ENCODE measurements at regions not wholly inside any gene's neighbourhood (a gene's known extent, or its start where the extent isn't known, plus 50 kb on each side); places are given as distances from the start of the nearest gene placed in this dataset.

DNA sequence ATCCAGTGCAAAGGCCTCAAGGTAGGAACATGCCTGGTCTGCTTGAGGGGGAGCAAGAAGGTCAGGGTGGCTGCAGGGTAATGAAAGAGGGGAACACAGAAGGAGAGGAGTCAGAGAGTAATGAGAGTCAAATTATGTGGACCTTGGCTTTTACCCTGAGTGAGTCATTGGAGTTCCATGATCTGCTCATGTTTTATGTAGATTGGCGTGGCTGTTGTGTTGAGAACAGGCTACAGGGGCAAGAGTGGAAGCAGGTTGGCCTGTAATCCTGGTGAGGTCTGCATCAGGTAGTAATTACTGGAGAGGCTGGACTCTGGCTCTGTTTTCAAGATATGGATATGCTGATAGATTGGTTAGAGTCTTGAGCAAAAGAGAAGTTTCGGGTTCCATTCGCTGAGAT lies 177.7 kb upstream of the NR3C1 start:
- DNase-seq (ENCODE audit: low read depth, low spot score): no peak
- Histone ChIP-seq H3K9ac (ENCODE audit: control insufficient read depth, extremely low read depth, insufficient read depth, low read length) (no peak overlapping the region), H3K4me3 (ENCODE audit: control insufficient read depth in 2 of 3, extremely low read depth in 1 of 3, insufficient read depth in 2 of 3, low read depth in 1 of 3, low read length in 3 of 3) (no peak overlapping the region), H3K9me1 (ENCODE audit: control insufficient read depth, extremely low read depth, insufficient read depth, low read length) (no peaks in the 10 kb centered on the region), H3K27ac (ENCODE audit: control insufficient read depth, insufficient read depth, low read length) (no peak overlapping the region), H3K79me2 (ENCODE audit: control insufficient read depth, insufficient read depth, low read length) (no peaks in the 10 kb centered on the region), H3K36me3 (ENCODE audit: control insufficient read depth in 2 of 2, extremely low read depth in 1 of 2, insufficient read depth in 2 of 2, low read length in 2 of 2) (no peaks in the 10 kb centered on the region), H3K27me3 (ENCODE audit: control insufficient read depth, extremely low read depth, insufficient read depth, low read length) (no peaks in the 10 kb centered on the region), H3K4me1 (ENCODE audit: control insufficient read depth, extremely low read depth, insufficient read depth, low read length) (peaks cover 2% of the 10 kb centered on the region), H3K4me2 (ENCODE audit: control insufficient read depth, extremely low read depth, insufficient read depth, low read depth, low read length) (no peak overlapping the region), H4K20me1 (ENCODE audit: control insufficient read depth, extremely low read depth, insufficient read depth, low read length) (no peaks in the 10 kb centered on the region), H3K9me3 (ENCODE audit: control insufficient read depth, low read depth, low read length) (no peaks in the 10 kb centered on the region), H2AFZ (ENCODE audit: control insufficient read depth, low read length) (no peak overlapping the region)
- FAIRE-seq: no peak
- TF ChIP-seq EZH2 (IDR thresholded peaks at IDR 0.05; ENCODE audit: low read length): no peak
- TF ChIP-seq, protein P1, sequence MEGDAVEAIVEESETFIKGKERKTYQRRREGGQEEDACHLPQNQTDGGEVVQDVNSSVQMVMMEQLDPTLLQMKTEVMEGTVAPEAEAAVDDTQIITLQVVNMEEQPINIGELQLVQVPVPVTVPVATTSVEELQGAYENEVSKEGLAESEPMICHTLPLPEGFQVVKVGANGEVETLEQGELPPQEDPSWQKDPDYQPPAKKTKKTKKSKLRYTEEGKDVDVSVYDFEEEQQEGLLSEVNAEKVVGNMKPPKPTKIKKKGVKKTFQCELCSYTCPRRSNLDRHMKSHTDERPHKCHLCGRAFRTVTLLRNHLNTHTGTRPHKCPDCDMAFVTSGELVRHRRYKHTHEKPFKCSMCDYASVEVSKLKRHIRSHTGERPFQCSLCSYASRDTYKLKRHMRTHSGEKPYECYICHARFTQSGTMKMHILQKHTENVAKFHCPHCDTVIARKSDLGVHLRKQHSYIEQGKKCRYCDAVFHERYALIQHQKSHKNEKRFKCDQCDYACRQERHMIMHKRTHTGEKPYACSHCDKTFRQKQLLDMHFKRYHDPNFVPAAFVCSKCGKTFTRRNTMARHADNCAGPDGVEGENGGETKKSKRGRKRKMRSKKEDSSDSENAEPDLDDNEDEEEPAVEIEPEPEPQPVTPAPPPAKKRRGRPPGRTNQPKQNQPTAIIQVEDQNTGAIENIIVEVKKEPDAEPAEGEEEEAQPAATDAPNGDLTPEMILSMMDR (optimal IDR thresholded peaks at IDR 0.05 in 1 of 3, IDR thresholded peaks at IDR 0.05 in 1 of 3, conservative IDR thresholded peaks at IDR 0.05 in 1 of 3; ENCODE audit: extremely low read depth in 1 of 3, insufficient read depth in 2 of 3, low read length in 3 of 3): no peak
- dilution Hi-C loops (cut with MboI; ENCODE audit: extremely low pct_ligation_motif_present, low sequenced_read_pairs): no loop called here

DNA sequence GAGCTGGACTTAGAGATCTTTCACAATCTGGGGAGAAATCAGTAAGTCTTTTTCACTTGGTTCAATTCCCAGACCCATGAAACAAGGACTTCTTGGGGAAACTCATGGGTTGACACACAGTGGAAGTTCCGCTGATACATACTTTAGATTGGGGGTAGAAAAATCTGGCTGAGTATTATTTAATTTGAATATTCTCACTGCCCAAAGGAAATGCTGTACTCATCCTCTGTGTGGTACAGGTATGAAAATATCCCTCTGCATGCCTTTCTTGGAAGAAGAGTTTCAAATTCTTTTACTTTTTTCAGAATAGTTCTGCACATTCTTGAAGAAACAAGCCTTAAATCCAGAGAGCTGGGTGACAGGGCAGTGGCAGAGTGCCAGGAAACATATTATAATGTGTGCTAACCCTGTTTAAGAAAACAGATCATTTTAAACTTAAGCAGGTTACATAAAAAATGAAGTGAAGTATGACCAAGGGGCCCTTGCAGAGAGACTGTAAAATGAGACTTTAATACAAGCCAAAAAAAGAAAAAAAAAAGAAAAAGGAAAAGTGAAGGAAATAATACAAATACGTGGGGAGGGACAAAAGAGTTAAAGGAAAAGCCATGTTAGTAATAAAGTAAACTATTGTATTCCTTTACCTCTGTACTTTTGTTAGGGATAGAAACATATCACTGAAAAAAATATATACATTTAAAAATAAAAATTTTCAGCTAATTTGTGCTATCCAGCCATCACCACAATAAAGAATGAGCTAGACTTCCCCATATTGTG lies 173.4 kb upstream of the NR3C1 start:
- DNase-seq (ENCODE audit: low read depth, low spot score) (no peak), FAIRE-seq (no peak)
- Histone ChIP-seq H3K4me1 (ENCODE audit: control insufficient read depth, extremely low read depth, insufficient read depth, low read length) (no peaks in the 10 kb centered on the region), H3K9me1 (ENCODE audit: control insufficient read depth, extremely low read depth, insufficient read depth, low read length) (no peaks in the 10 kb centered on the region), H3K36me3 (ENCODE audit: control insufficient read depth in 2 of 2, extremely low read depth in 1 of 2, insufficient read depth in 2 of 2, low read length in 2 of 2) (no peaks in the 10 kb centered on the region), H2AFZ (ENCODE audit: control insufficient read depth, low read length) (no peak overlapping the region), H3K9ac (ENCODE audit: control insufficient read depth, extremely low read depth, insufficient read depth, low read length) (no peak overlapping the region), H3K4me2 (ENCODE audit: control insufficient read depth, extremely low read depth, insufficient read depth, low read depth, low read length) (no peak overlapping the region), H4K20me1 (ENCODE audit: control insufficient read depth, extremely low read depth, insufficient read depth, low read length) (no peaks in the 10 kb centered on the region), H3K27ac (ENCODE audit: control insufficient read depth, insufficient read depth, low read length) (no peak overlapping the region), H3K79me2 (ENCODE audit: control insufficient read depth, insufficient read depth, low read length) (no peaks in the 10 kb centered on the region), H3K27me3 (ENCODE audit: control insufficient read depth, extremely low read depth, insufficient read depth, low read length) (no peaks in the 10 kb centered on the region), H3K9me3 (ENCODE audit: control insufficient read depth, low read depth, low read length) (no peaks in the 10 kb centered on the region), H3K4me3 (ENCODE audit: control insufficient read depth in 2 of 3, extremely low read depth in 1 of 3, insufficient read depth in 2 of 3, low read depth in 1 of 3, low read length in 3 of 3) (no peak overlapping the region)
- dilution Hi-C loops (cut with MboI; ENCODE audit: extremely low pct_ligation_motif_present, low sequenced_read_pairs): no loop called here
- TF ChIP-seq EZH2 (IDR thresholded peaks at IDR 0.05; ENCODE audit: low read length): no peak
- TF ChIP-seq, protein P1 (optimal IDR thresholded peaks at IDR 0.05 in 1 of 3, IDR thresholded peaks at IDR 0.05 in 1 of 3, conservative IDR thresholded peaks at IDR 0.05 in 1 of 3; ENCODE audit: extremely low read depth in 1 of 3, insufficient read depth in 2 of 3, low read length in 3 of 3): no peak
